Activated CD8-positive, alpha-beta T cell treated with anti-CD3 and anti-CD28 coated beads, Interleukin-2, amount 10 ng/mL, durations not matched to agents 7 days and 5 days (primary cell): ENCODE measurements at regions not wholly inside any gene's neighbourhood (a gene's known extent, or its start where the extent isn't known, plus 50 kb on each side); places are given as distances from the start of the nearest gene placed in this dataset.

Source experiments
- ATAC-seq: fragments of 150-1000 bp; cut with Tn5 transposase; one replicate; pipeline ENCODE4 v1.10.0; 2021; ENCODE audit warnings: moderate library complexity
- CTCF ChIA-PET: fragments of 350-600 bp; sonication (Branson Sonifier 250); formaldehyde crosslinking; loops from one replicate; lab custom pipeline; 2021; ENCODE audit warnings: antibody characterized with exemption; lab: Charles Lee
- POLR2A ChIA-PET: fragments of 350-600 bp; sonication (Branson Sonifier 250); formaldehyde crosslinking; loops from one replicate; lab custom pipeline; 2021; ENCODE audit warnings: antibody characterized with exemption; lab: Charles Lee
- DNase-seq: peaks from one replicate; pipeline ENCODE4 v3.0.0-alpha.2; 2020
- H3K27ac Mint-ChIP-seq: one replicate; pipeline ENCODE4 v1.8.0; 2021; ENCODE audit warnings: mild to moderate bottlenecking, mixed read lengths
- H3K27me3 Mint-ChIP-seq: one replicate; pipeline ENCODE4 v1.8.0; 2021; ENCODE audit warnings: low read depth, mixed read lengths
- H3K36me3 Mint-ChIP-seq: one replicate; pipeline ENCODE4 v1.8.0; 2021; ENCODE audit warnings: low read depth, mixed read lengths
- H3K4me1 Mint-ChIP-seq: one replicate; pipeline ENCODE4 v1.8.0; 2021; ENCODE audit warnings: low read depth, mixed read lengths
- H3K4me3 Mint-ChIP-seq: one replicate; pipeline ENCODE4 v1.8.0; 2021; ENCODE audit warnings: mild to moderate bottlenecking, mixed read lengths
- H3K9me3 Mint-ChIP-seq: one replicate; pipeline ENCODE4 v1.8.0; 2022; ENCODE audit warnings: mixed read lengths; ENCODE audit not compliant: insufficient read depth

DNA sequence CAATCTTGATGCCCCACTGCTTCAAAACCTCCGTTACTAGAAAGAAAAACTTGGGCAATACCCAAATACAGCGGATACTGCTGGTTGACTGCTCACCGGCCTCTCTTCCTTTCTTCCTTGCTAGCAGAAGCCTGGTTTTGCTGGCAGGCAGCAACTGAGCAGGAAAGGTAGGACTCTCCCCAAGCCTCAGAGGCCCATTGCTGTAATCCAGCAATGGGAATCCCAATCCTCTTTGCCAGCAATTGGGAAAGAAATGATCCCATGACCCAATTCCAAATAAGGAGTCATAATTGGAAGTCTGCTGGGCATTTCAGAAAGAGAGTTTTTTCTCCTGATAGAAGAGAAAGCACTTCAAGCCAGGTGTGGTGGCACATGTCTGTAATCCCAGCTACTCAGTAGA is 394.5 kb downstream of the BCOR start:
- no peaks in the 10 kb centered on the region for H3K9me3 Mint-ChIP-seq
- ChIA-PET POLR2A (no interaction called here), CTCF (no interaction called here)
- H3K36me3 Mint-ChIP-seq, result no peaks in the 10 kb centered on the region
- H3K27me3 Mint-ChIP-seq, result no peaks in the 10 kb centered on the region
- H3K27ac Mint-ChIP-seq, result no peak overlapping the region
- DNase-seq, result no peak
- no peaks in the 10 kb centered on the region for H3K4me1 Mint-ChIP-seq
- H3K4me3 Mint-ChIP-seq, result no peak overlapping the region
- no peak for ATAC-seq

DNA sequence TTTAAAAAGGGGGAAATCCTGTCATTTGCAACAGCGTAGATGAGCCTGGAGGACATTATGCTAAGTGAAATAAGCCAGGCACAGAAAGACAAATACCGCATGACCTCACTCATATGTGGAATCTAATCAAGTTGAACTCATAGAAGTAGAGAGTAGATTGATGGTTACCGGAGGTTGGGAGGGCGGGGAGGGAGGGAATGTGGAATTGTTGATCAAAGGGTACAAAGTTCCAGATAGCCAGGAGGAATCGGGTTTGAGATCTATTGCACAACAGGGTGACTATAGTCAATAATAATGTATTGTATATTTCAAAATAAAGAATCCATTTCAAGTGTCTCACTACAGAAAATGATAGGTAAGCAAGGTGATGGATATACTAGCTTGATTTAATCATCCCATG is 393.2 kb downstream of the BCOR start:
- Mint-ChIP-seq H3K27me3 (no peaks in the 10 kb centered on the region), H3K4me1 (no peaks in the 10 kb centered on the region), H3K4me3 (no peak overlapping the region), H3K36me3 (no peaks in the 10 kb centered on the region), H3K27ac (no peak overlapping the region), H3K9me3 (no peaks in the 10 kb centered on the region)
- ChIA-PET CTCF (no interaction called here), POLR2A (no interaction called here)
- DNase-seq (no peak), ATAC-seq (no peak)

GRCh38 chrX:39705290-39705689 is 392.5 kb downstream of the BCOR start:
- no peak overlapping the region for H3K27ac Mint-ChIP-seq
- H3K4me3 Mint-ChIP-seq, result no peak overlapping the region
- ATAC-seq (no peak), DNase-seq (no peak)
- H3K36me3 Mint-ChIP-seq, result no peaks in the 10 kb centered on the region
- POLR2A ChIA-PET, result no interaction called here
- no peaks in the 10 kb centered on the region for H3K27me3 Mint-ChIP-seq
- no peaks in the 10 kb centered on the region for H3K4me1 Mint-ChIP-seq
- CTCF ChIA-PET, result no interaction called here
- H3K9me3 Mint-ChIP-seq, result no peaks in the 10 kb centered on the region

DNA sequence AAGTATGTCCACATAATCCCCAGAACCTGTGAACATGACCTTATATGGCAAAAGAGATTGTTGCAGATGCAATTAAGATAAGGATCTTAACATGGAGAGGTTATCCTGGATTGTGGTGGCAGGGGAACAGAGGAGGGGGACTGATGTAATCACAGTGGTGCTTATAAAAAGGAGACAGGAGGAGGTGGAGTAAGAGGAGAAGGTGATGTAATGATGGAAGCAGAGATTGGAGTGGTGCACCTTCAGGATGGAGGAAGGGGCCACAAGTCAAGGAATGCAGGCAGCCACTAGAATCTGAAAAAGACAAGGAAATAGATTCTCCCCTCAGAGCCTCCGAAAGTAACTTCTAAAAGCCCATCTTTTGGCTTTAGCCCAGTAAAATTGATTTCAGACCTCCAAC is 388.4 kb downstream of the BCOR start:
- POLR2A ChIA-PET, result no interaction called here
- no peaks in the 10 kb centered on the region for H3K9me3 Mint-ChIP-seq
- no peak overlapping the region for H3K4me3 Mint-ChIP-seq
- H3K36me3 Mint-ChIP-seq, result no peaks in the 10 kb centered on the region
- DNase-seq (no peak), ATAC-seq (no peak)
- H3K27me3 Mint-ChIP-seq, result peaks cover 3% of the 10 kb centered on the region
- no peaks in the 10 kb centered on the region for H3K4me1 Mint-ChIP-seq
- CTCF ChIA-PET, result no interaction called here
- no peak overlapping the region for H3K27ac Mint-ChIP-seq

DNA sequence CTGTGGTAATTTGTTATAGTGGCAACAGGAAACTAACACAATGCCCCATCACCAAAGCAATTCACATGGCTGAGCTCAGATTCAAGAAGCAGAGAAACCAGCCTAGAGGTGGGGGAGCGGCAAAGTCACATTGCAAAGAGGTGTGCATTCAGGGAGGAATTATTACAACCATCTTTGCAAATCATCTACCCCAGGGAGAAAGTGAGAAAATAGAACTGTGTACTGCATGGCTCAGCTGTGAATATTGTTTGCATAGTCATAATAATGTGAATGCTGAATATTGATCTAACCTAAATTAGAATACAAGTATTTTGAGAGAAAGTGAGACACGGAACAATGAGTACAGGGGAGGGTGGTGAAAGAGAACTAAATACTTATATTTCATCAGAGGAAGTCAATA is 387.9 kb downstream of the BCOR start:
- Mint-ChIP-seq H3K27ac (no peak overlapping the region), H3K27me3 (peaks cover 3% of the 10 kb centered on the region), H3K36me3 (no peaks in the 10 kb centered on the region), H3K4me1 (no peaks in the 10 kb centered on the region), H3K4me3 (no peak overlapping the region), H3K9me3 (no peaks in the 10 kb centered on the region)
- ATAC-seq (no peak), DNase-seq (no peak)
- POLR2A ChIA-PET, result no interaction called here
- CTCF ChIA-PET, result no interaction called here

DNA sequence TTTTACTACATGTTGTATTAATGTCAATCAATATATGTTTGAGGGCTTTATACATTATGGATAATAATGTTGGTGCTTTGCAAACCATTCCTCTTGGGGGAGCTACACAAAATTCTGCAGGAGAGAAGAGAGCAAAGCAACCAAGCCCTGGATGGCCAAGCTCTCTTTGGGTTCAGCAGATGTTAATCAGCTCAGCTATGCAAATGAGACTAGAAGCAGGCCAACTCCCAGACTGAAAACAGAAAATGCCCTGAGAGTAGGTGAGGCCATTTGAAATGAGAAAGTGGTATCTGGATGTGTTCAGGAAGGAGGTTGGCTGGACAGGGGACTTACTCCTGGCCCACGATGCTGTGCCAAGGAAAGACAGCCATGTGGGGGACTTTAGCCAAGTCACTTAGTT is 387.0 kb downstream of the BCOR start:
- no peaks in the 10 kb centered on the region for H3K9me3 Mint-ChIP-seq
- CTCF ChIA-PET, result no interaction called here
- POLR2A ChIA-PET, result no interaction called here
- H3K27ac Mint-ChIP-seq, result no peak overlapping the region
- no peak for ATAC-seq
- no peaks in the 10 kb centered on the region for H3K4me1 Mint-ChIP-seq
- DNase-seq, result no peak
- H3K36me3 Mint-ChIP-seq, result no peaks in the 10 kb centered on the region
- H3K27me3 Mint-ChIP-seq, result peaks cover 3% of the 10 kb centered on the region
- no peak overlapping the region for H3K4me3 Mint-ChIP-seq

DNA sequence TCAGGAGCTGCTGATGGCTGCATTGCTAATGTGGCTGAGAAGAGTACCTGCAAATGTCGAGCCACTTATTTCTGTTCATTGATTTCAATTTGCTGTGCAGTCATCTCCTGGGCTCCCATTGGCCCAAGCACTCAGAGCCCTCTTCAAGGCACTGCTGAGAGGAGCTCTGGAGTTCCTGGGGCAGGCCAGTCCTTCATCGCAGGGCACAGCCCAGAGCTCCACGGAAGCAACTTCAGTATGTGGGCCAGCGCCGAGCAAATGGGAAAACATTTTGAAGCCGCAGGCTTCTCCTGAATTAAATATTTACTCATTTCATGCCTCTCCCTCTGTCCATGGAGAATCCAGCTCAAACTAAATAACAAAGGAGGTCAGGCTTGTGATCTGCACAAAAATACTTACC is 383.3 kb downstream of the BCOR start:
- ChIA-PET POLR2A (no interaction called here), CTCF (no interaction called here)
- DNase-seq (no peak), ATAC-seq (no peak)
- Mint-ChIP-seq H3K27ac (no peak overlapping the region), H3K27me3 (peaks cover 3% of the 10 kb centered on the region), H3K36me3 (no peaks in the 10 kb centered on the region), H3K9me3 (no peaks in the 10 kb centered on the region), H3K4me1 (no peaks in the 10 kb centered on the region), H3K4me3 (no peak overlapping the region)

GRCh38 chrX:39716401-39716800 is 381.4 kb downstream of the BCOR start:
- ATAC-seq, result no peak
- no peak overlapping the region for H3K4me3 Mint-ChIP-seq
- H3K4me1 Mint-ChIP-seq, result no peaks in the 10 kb centered on the region
- H3K27ac Mint-ChIP-seq, result no peak overlapping the region
- H3K36me3 Mint-ChIP-seq, result no peaks in the 10 kb centered on the region
- peaks cover 3% of the 10 kb centered on the region for H3K27me3 Mint-ChIP-seq
- no peak for DNase-seq
- ChIA-PET POLR2A (no interaction called here), CTCF (no interaction called here)
- H3K9me3 Mint-ChIP-seq, result no peaks in the 10 kb centered on the region

DNA sequence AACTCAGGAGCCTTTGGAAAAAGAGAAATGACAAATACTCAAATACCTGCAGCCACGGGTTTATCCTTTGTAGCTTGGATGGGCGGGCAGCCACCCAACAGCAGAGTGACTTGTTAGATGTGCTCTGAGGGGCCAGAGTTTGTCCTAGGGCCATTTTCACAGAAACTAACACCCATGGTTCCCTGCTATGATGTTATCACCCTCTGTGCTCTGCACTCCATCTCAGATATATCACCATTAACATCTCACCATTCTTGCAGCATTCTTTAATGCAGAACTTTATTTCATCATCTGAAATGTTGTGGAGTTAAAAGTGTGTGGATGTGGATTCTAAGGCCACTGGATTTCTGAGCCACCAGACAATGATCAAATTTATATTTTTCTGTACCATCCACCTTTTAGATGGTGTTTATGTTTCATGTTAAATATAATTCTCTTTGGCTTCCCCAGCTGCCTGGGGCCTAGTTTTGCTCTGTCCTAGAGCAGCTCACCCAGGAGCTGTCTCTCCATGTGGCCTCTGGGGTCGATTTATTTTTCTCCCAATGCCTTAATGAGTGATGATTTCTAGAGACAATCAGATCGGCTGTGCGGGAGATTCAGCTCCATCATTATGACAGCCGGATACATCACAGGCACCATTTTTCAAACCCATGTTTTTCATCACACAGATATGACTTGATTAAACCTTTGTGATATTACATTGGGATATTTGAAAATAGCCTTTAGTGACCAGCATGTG is 380.8 kb downstream of the BCOR start:
- POLR2A ChIA-PET, result no interaction called here
- Mint-ChIP-seq H3K9me3 (no peaks in the 10 kb centered on the region), H3K36me3 (no peaks in the 10 kb centered on the region), H3K4me3 (no peak overlapping the region), H3K27me3 (peaks cover 3% of the 10 kb centered on the region), H3K4me1 (no peaks in the 10 kb centered on the region), H3K27ac (no peak overlapping the region)
- ATAC-seq (no peak), DNase-seq (no peak)
- CTCF ChIA-PET, result no interaction called here

DNA sequence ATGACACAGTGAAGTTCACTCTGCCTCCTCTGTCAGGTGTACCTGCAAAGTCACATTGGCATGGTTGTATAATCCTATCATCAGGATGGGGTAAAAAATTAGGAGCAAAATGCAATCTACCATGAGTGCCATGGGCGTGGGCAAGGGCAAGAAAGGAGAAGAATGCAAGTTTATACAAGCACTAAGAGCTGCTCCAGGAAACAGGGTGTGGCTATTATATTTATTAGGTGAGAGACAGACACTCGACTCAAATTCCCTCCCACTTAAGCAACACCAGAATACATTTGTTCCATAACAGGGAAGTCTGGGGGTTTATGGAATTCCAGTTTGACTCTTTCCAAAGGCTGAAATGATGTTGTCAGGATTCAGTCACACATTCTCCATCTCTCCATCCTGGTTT is 378.8 kb downstream of the BCOR start:
- Mint-ChIP-seq H3K9me3 (no peaks in the 10 kb centered on the region), H3K4me1 (no peaks in the 10 kb centered on the region), H3K27me3 (peaks cover 5% of the 10 kb centered on the region), H3K4me3 (no peak overlapping the region), H3K36me3 (no peaks in the 10 kb centered on the region), H3K27ac (no peak overlapping the region)
- POLR2A ChIA-PET, result no interaction called here
- DNase-seq (no peak), ATAC-seq (no peak)
- CTCF ChIA-PET, result no interaction called here

DNA sequence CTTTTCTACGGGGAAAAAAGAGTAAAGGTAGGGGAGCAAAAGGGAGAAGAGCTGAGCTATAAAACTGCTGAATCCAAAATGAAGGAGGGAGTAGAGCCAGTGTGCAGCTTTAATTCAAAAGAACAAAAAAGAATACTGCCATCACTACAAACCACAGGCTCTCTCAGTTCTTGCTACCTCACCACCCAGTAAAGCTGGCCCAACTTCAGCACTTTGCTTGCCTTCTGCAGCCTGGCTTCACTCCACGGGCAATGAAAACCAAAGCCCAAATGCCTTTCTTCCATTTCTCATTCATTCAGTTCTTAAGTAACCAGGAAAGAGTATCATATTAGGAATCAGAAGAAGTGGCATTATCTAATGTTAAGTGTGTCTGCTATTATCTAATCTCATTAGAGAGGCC is 376.8 kb downstream of the BCOR start:
- Mint-ChIP-seq H3K4me3 (no peak overlapping the region), H3K4me1 (peaks cover 8% of the 10 kb centered on the region), H3K27ac (no peak overlapping the region), H3K36me3 (peaks cover 2% of the 10 kb centered on the region), H3K9me3 (no peaks in the 10 kb centered on the region), H3K27me3 (peaks cover 5% of the 10 kb centered on the region)
- ChIA-PET CTCF (no interaction called here), POLR2A (no interaction called here)
- ATAC-seq (no peak), DNase-seq (no peak)

- Mint-ChIP-seq H3K27me3 (peaks cover 5% of the 10 kb centered on the region), H3K4me1 (peaks cover 8% of the 10 kb centered on the region), H3K27ac (no peak overlapping the region), H3K36me3 (peaks cover 2% of the 10 kb centered on the region), H3K9me3 (no peaks in the 10 kb centered on the region), H3K4me3 (no peak overlapping the region)
- DNase-seq, result no peak
- POLR2A ChIA-PET, result no interaction called here
- CTCF ChIA-PET, result no interaction called here
- no peak for ATAC-seq
Measured at GRCh38 chrX:39721566-39722279, 376.0 kb downstream of the BCOR start.
